HG03457 (cell line): ENCODE measurements at regions not wholly inside any gene's neighbourhood (a gene's known extent, or its start where the extent isn't known, plus 50 kb on each side); places are given as distances from the start of the nearest gene placed in this dataset.

Experiments
- ATAC-seq: cut with Tn5 transposase; IDR thresholded peaks from one replicate; pipeline ENCODE4 v1.9.1; 2021; ENCODE audit warnings: moderate number of reproducible peaks; ENCODE audit not compliant: unreplicated experiment

DNA sequence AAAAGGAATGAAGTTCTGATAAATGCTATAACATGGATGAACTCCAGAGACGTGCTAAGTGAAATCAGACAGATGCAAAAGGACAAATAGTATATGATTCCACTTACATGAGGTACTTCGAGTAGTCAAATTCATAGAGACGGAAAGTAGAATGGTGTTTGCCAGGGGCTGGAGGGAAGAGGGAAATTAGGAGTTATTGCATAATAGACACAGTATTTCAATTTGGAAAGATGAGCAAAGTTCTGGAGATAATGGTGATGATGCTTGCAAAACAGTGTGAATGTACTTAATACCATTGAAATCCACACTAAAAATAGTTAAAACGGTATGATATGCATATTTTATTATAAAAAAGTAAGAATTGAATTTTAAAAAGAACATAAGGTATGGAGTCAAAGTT, 84.9 kb upstream of the STXBP5 start:
- no peak for ATAC-seq

DNA sequence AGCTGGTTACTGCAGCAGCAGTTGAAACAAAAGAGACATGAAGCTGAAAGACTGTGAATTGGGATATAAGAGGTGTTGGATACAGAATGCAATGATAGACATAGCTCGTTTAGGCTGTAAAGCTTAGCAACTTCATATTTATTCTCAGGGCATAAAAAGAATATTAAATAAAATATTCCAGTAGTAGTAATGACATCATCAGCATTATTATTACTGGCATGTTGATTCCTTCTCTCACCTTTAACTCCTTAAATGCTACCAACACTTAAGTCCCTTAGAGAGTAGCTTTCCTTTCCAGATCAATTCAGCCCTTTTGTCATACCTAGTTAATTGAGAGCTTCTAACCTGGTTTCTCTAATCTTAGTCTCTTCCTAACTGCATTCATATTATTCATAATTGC, 81.4 kb upstream of the STXBP5 start:
- ATAC-seq, result no peak

DNA sequence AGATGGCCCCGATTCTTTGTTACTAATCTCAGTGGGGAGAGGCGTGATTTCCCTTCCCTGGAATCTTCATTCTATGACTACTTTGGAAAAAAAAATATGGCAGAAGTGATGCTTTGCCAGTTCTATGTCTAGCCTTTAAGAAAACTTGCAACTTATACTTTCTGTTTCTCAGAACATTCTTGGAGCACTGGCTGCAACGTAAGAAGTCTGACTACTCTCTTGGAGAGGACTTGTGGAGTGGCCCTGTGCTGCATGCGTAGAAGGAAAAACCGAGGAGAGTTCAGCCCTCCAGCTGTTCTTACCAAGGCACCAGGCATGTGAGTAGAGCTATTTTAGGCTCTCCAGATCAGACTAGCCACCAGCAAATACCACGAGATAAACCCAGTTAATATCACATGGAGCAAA, 77.6 kb upstream of the STXBP5 start:
- no peak for ATAC-seq

DNA sequence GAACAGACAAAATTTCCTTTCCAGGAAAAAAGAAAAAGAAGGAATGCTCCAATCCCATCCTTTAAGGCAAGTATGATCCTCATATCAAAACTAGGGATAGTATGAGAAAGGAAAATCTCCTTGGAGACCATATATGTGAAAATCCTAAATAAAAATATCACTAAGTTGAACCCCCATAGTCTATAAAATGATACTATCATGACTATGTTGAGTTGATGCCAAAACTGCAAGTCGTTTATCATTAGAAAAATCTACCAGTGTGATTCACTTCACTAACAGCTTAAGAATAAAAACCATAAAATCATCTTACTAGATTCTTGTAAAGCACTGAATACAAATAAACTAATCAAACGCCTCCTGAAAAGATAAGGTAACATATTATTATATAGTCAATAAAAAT, 76.6 kb upstream of the STXBP5 start:
- ATAC-seq, result no peak

DNA sequence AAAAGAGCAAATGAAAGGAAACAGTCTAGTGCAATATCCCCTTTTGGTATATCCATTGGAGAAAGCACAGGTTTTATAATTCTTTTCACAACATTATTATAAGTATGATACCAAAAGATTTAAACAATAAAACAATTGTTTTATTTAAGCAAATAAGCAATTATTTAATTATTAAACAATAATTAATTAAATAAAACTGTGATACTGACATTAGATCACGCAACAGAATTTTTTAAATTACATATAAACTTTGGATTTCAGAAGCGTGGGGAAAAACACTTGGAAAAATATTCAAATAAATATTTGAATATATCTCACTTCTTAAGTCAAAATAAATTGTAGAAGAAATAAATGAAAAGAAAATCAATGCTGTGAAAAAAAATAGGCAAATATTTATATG, 76.2 kb upstream of the STXBP5 start:
- ATAC-seq, result no peak

DNA sequence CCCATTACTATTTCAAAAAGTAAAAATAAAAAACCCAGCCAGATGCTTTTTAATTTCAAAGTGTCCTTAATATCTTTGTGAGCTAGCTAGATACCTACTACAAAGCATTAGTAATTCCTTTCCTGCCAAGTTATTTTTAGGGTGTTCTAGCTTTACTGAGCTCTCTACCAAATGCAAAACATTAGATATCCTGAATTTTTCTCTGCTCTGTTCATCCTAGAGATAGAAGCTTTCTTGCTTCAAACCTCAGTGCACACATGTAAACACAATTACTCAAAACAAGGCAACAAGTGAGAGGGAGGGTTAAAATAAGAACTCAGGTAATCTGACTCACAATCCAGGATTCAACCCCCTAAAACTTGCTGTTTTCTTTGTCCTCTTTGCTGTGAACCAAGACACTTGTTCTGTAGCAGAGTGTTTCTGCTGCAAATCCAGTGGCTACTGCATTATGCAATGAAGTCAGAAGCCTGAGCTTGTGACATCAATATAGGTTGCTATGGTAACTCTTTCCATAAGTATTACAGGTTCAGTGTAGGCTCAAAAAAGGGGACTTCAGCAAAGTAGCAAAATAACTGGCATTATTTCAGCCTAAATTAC, 72.6 kb upstream of the STXBP5 start:
- no peak for ATAC-seq

DNA sequence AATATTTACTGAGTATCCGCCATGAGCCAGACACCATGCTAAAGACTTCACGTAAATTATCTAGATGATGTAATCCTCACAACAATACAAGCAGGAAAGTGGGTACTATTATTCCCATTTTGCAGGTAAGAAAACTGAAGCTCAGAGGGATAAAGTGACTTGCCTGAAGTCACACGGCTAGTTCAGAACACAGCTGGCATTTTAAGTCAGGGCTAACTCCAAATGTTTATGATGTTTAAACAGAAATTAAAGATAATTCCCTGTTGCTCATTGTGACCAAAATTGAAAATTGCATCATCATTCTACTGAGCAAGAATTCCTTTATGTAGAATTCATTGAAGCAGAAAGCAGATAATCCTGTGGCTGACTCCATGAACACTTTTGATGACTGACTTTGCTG, 71.3 kb upstream of the STXBP5 start:
- ATAC-seq, result no peak

DNA sequence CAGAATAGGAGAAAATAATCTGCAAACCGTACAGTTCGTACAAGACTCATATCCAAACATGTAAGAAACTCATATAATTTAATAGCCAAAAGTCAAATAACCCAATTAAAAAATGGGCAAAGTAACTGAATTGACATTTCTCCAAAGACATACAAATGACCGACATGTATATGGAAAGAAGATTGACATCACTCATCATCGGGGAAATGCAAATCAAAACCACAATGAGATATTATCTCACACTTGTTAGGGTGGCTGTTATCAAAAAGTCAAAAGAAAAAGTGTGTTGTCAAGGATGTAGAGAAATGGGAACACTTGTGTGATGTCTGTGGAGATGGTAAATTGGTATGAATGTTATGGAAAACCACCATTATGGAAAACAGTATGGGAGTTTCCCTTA, 70.5 kb upstream of the STXBP5 start:
- ATAC-seq, result no peak

DNA sequence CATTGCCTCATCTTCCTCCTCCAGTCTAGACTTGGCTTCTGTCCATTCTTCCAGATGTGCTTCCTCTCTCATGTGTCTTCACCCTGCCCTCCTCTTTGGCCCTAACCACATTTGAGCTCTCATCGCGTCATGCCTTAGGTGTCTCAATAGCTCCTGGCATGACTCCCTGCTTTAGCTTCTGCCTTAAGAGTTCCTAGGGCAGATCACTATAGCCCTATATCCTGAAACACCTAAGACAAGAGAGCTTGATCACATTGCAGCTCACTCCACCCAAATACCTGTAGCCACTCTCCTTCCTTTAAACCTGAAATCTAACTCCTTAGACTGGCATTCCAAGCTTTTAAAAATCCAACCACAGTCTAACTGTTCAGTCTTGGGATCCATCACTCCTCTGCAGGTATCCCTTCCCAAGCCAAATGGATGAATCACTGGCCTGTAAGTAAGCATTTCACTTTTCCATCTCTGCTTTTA, 69.0 kb upstream of the STXBP5 start:
- no peak for ATAC-seq

DNA sequence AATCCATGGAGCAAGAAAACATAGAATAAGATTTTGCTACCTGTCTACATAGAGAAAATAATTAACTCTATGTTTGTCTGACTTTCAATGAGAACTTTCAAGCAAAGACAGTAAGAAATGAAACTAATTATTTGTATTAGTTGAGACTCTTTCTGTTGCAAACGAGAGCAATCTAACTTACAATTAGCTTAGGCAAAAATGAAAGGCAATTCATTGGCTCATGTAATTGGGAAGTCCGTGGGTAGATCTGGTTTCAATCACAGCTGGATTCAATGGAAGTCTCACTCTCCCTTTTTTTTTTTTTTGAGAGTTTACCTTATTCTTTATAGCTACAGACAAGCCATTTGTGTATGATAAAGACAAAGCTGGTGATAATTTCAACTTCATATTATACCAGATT, 68.2 kb upstream of the STXBP5 start:
- ATAC-seq, result no peak

DNA sequence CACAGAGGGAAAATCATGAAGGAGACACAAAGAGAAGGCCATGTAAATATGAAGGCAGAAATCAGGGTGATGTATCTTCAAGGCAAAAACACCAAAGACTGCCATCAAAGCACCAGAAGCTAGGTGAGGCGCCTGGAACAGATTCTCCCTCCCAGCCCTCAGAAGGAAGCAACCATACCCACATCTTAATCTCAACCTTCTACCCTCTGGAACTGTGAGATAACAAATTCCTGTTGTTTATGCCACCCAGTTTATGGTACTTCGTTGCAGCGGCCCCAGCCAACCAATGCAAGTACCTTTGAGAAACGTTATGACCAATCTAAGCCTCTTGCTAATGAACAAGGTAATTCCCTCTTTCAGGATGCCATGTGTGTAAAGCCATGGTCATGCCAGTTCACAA, 66.2 kb upstream of the STXBP5 start:
- no peak for ATAC-seq

DNA sequence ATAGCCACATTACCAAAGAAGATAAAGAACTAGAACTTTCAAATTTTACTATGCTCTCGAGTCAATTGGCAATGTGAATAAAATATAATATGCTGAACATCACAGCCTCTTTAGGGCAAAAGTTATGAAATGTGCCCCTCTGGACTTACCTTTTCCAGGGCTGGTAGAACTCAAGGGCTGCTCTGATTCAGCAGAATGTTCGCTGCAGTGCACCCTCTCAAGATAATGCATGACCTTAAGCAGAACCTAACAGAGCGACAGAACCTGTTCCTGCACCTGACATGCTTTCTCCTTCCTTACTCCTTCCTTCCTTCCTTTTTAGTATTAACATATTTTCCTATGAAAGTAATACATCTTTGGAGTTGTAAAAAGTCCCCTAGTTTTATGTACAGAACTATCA, 65.4 kb upstream of the STXBP5 start:
- no peak for ATAC-seq

DNA sequence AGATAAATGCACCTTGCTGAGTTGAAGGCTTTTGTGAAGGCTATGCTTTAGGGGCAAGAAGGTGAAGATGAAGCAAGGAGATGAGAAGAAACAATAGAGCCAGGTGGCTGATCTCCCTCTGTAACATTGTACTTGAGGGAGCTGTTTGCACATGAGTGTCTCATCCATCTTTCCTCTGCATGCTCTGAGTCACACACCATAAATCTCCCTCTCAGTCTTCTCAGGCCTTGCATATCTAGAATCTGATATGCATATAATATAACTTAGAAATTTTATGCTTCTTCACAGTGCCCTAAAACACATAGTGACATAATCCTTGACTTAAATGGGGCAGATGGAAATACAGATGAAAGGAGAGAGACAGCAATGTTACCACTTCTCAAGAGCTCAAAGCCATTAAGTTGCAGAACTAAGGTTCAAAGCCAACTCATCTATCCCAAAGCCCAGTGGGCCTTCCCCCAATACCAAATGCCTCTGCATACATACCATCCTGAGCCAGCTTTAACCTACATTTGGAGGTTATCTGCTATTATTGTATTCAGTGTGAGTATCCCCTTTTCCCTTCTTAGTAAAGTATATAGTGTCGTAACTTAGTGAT, 62.4 kb upstream of the STXBP5 start:
- ATAC-seq, result no peak

DNA sequence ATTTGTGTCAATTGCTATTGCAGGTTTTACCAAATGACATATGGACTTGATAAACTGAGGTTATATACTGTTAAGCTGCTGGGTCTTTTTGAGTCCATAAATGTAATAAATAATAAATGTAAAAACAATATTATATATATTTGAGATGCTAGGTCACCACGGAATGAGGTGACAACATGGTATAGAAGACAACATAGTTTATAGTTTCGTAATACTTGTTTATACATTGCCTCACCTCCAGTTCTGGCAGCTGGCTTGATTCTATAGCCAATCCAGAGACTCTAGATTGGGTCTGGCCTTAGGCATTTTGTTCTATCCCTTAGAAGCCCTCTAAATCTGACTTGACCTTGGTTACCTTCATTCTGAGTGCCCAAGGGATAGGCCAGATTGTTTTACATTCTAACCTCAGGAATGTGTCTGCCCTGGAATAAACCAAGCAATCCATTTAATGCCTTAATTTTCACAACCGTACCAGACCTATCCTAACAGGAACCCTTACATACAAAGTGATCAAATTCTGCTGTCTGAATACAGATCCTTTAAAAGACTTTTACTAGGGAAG, 61.5 kb upstream of the STXBP5 start:
- no peak for ATAC-seq

DNA sequence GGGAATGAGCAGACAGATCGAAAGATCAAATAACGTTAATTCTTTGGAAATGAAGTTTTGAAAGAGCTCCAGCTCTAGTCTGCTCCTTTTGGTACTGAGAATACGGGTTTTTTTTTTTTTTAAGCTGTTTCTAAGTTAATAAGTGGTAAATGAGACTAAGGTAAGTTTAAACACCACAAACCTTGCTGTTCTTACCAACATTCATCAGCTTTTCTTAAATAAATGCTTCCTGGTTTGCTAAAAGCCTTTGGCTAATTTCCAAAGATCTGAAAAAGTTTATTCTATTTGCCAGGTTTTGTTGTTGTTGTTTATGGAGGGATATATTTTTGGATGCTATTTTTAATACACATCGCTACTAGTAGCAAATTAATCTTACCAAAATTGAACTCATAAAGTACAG, 55.1 kb upstream of the STXBP5 start:
- no peak for ATAC-seq

DNA sequence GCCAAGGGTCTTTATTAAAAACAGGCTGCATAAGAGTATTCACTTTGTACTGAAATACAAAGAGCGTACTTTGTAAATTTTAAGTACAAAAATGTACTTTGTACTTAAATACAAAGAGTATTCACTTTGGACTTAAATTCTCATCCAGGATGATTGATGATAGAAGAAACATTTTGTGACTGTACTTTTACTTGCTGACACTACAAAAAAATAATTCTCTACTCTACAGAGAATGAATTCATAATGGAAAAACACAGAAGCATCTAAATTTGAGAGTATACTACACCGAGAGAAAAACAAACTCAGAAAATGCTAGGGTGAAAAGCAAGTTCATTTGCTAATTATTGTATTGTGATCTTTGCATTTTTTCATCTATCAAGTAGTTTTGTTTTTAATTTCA, 54.4 kb upstream of the STXBP5 start:
- no peak for ATAC-seq

DNA sequence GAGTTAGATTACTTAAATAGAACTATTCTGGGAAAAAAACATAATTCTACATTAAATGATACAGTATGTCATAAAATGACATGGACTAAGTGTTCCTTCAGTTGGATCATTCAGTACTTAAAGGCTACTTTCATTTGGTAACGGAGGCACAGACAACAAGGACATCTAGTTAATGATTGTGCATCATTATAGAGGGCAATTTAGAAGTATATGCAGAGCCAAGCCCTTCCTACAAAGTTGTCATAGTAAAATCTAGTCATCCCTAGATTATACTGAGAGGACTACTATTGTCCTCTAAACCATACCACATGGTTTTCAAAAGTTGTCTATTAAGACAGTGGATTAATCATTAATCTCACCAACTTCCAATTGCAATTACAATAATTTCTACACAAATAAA, 53.9 kb upstream of the STXBP5 start:
- no peak for ATAC-seq
